Hematopoietic multipotent progenitor cell (in vitro differentiated cells): ENCODE measurements at regions not wholly inside any gene's neighbourhood (a gene's known extent, or its start where the extent isn't known, plus 50 kb on each side); places are given as distances from the start of the nearest gene placed in this dataset.
"Not testable (repeated sequence)": the region's sequence is repeated elsewhere in the genome, so short reads cannot be mapped to it uniquely, and the experiment has no call there.

ENCODE experiments used
- DNase-seq, 3 donors: peaks; one replicate each; pipeline ENCODE4 v3.0.0-alpha.2; 2011 to 2015; ENCODE audit warnings: low read depth in 2 of 3, low spot score in 2 of 3

DNA sequence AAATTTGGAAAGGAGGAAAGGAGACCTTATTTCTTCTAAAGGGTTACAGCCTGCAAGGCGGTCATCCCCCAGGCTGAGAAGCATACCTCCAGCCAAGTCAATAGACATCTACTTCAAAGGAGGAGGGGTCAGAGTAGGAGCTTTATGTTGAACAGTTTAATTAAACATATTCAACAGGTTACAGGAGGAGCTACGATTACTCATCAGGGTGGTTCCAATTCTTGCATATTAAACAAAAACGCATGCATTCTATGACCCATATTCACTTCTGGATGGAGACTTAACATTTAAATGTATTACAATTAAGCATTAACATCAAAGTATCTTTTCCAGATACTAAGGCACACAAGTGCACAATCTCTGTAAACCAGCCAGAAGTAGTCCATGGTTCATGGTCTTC, 1955.0 kb downstream of the PCDH9 start:
- DNase-seq = no peak

DNA sequence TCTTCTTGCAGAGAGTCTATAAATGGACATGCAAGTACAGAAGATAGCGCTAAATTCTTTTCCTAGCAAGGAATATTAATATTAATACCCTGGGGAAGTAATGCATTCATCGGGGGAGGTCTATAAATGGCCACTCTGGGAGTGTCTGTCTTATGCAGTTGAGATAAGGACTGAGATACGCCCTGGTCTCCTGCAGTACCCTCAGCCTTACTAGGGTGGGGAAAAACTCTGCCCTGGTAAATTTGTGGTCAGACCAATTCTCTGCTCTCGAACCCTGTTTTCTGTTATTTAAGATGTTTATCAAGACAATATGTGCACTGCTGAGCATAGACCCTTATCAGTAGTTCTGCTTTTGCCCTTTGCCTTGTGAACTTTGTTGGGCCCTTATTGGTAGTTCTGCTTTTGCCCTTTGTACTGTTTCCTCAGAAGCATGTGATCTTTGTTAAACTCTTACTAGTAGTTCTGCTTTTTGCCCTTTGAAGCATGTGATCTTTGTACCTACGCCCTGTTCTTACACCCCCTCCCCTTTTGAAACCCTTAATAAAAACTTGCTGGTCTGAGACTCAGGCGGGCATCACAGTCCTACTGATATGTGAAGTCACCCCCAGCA, 1956.2 kb downstream of the PCDH9 start:
- DNase-seq = not testable (repeated sequence)

DNA sequence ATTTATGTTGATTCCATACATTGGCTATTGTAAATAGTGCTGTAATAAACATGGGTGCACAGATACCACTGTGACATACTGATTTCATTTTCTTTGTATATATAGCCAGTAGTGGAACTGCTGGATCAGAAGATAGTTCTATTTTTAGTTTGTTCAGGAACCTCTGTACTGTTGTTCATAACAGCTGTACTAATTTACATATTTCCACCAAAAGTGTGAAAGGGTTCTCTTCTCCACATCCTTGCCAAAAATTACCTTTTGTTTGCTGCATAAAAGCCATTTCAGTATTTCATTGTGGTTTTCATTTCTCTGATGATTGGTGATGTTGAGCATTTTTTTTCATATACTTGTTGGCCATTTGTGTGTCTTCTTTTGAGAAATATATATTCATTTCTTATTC, 1962.1 kb downstream of the PCDH9 start:
- DNase-seq = no peak

DNA sequence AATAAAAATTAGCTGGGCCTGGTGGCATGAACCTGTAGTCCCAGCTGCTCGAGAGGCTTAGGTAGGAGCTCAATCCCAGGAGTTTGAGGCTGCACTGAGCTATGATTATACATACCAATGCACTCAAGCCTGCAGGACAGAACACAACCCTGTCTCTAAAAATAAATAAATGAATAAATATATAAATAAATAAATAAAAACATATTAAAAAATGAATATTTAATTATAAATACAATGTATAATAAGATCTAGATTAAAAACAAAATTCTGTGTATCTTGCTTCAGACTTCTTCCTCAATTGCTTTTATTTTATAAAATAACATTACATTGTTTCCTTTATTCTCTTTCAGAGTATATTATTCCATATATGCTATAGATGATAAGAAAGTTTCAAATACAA, 1964.1 kb downstream of the PCDH9 start:
- DNase-seq = no peak

DNA sequence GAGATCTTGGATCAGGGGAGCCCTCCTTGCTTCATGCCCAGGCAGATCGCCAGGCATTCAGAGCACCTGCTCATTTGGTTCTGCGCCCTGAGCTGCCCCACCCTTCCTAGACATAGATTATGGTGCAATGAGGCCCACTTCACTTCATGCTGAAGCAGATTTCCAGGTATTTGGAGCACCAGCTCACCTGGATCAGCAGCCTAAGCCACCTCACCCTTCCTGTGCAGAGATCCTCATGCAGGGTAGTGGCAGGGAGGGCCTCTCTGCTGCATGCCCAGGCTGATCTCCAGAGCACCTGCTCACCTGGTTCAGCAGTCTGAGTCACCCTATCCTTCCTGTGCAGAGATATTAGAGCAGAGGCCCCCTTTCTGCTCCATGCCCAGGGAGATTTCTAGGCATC, 1966.1 kb downstream of the PCDH9 start:
- no peak for DNase-seq

DNA sequence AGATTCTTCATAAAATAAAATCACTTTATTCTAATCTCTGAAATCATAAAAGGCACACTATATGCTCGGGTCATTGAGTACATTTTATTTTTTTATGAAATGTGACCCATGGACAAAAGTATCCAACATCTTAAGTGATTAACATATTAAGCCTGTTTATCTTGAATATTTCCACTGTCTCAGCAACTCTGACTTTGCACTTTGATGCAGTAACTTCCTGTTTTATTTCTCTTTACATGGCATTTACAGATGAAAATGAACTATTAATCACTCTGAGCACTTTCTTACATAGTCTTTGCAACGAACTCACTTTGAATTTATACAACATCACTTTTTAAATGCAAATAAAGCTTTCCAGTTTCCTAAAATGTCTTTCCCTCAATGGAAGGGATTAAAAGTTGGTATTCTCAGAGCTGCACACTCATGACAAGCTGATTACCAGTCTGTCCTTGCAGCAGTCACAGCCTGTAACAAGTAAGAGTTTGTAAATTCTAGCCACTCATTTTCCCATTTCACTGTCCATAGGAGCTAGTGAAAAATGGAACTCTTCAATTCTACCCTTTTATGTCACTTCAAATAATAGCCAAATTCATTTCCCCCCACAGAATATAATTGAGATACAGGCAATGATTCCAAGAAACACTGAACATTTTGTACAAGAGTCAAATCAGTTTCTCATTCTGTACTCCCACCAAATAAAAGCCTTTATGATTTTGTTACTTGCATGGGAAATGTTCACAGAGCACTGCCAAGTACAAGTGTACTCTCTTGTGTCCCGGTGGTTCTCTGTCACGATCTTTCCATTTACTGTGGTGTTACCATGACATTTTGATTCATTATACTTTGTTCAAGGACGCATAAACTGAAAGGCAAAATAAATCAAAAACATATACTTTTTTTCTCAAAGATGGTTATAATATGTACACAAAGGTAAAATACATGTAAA, 1968.9 kb downstream of the PCDH9 start:
- peak in 2 of 3 donors; percentile 27 to 73 for DNase-seq

DNA sequence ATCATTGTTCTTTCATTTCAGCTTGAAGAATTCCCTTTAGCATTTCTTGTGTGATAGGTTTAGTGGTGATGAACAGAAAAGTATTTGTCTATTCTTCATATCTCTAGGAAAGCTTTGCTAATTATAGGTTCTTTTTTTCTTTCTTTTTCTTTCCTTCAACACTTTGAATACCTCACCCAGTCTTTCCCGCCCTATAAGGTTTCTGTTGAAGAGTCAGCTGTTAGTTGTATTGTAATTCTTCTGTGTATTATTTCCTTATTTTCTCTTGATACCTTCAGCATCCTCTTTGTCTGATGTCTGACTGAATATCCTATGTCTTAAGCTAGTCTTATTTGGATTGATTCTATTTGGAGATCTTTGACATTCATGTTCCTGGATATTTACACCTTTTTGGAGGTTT, 1989.4 kb downstream of the PCDH9 start:
- DNase-seq = no peak

DNA sequence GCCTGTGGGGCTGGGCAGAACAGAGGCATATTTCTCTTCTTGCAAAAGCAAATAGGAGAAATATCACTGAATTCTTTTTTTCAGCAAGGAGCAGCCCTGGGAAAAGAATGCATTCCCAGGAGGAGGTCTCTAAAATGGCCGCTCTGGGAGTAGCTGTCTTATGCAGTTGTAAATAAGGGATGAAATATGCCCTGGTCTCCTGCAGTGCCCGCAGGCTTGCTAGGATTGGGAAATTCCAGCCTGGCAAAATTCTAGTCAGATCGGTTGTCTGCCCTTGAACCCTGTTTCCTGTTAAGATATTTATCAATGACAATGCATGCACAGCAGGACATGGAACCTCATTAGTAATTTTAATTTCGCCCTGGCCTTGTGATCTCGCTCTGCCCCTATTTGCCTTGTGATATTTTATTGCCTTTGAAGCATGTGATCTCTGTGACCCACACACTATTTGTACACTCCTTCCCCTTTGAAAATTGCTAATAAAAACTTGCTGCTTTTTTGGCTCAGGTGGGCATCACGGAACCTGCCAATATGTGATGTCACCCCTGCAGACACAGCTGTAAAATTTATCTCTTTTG, 1993.2 kb downstream of the PCDH9 start:
- DNase-seq = no peak

DNA sequence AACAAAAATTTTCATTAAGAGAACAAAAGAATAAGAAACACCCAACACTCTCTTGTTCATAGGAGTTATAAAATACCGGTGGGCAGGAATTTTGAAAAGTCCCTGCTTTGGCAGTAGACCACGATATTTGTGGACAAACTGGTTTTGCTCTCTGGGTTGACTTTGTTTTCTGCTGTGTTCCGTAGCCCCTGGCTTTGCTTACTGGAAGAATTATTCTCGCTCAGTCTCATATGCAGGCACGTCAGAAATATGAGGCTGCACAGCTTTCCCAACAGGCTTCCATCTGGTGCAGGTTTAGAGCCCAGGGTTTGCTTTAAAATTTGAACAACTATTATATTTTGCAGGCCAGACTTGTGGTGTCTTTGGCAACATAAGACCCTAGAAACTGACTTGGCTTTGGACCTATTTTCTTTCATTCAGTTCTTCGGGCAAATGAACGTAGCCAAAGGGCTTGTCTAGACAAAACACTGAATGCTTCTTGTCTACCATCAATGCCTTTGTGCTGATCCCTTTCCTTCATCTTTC, 2012.6 kb downstream of the PCDH9 start:
- DNase-seq = no peak

DNA sequence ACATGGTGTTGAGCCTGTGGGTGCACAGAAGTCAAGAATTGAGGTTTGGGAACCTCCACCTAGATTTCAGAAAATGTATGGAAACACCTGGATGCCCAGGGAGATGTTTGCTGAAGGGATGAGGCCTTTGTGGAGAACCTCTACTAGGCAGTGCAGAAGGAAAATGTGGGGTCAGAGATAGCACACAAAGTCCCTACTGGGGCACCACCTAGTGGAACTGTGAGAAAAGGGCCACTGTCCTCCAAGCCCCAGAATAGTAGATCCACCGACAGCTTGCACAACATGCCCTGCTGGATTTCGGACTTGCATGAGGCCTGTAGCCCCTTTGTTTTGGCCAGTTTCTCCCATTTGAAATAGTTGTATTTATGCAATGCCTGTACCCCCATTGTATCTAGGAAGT, 2027.3 kb downstream of the PCDH9 start:
- not testable (repeated sequence) for DNase-seq

DNA sequence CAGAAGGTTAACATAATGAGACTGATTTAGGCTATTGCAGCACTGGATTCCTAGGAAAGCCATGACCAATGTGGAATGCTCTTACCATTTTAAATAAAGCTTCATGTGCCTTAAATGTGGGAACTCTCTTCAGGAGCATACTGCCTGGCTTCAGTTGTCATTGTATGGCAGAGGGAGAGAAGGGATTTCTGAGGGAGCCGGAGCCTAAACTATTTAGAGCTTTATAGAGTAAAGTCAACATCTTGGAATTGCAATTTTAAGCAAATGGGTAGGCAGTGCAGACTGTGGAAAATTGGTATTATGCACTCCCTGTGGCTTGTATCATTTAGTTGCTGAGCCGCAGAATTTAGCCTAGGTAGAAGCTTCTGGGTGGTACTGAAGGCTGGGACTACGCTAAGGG, 2041.4 kb downstream of the PCDH9 start:
- DNase-seq = no peak

DNA sequence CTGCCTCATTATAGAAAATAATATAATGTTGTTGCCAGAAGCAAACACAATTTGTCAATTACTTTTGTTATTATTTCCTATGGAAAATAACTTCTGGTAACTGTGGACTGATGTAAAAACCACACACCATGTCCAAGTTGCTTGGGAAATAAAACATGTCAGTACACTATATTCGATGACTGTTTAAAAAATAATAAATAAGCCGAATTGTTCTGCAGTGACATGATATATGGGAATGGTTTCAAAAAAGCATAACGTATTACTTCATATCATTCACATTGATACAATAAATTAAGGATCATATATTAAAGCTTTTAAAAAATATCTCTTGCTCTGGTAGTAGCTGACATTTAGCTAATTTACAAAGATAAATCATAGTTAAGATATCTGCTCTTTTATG, 2062.1 kb downstream of the PCDH9 start:
- no peak for DNase-seq

DNA sequence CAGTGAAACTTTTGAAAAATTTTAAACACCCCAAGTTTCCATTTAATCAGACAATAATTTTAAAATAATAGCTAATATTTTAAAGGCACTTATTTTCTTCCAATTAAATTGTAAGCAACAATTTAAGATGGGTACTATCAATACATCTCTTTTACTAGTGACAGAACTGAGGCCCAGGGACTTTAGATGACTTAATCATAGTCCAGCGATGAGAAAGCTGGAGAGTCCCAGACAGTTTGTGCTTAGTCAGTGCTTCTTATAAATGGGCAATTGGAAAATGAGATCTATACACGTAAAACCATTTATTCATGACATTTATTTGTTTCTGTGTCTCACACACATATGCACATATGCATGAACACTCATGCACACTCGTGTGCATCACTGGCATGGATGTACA, 2063.5 kb downstream of the PCDH9 start:
- DNase-seq = no peak

DNA sequence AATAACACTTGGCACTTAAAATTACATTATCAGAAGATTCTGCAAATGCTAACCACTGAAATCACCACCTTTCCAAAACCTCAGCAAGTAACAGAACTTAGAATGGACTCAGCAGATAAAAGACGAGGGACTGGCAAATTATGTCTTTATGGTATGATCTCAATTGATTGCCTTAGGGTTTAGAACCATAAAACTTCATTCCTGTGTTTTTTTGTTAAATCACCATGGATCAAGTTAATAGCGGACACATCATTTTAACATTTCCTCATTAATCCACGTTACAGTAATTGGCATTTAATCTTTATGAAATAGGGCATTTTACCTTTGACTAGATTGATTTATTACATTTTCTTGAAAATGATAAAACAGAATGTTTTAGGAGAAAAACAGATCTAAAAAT, 2070.3 kb downstream of the PCDH9 start:
- no peak for DNase-seq

DNA sequence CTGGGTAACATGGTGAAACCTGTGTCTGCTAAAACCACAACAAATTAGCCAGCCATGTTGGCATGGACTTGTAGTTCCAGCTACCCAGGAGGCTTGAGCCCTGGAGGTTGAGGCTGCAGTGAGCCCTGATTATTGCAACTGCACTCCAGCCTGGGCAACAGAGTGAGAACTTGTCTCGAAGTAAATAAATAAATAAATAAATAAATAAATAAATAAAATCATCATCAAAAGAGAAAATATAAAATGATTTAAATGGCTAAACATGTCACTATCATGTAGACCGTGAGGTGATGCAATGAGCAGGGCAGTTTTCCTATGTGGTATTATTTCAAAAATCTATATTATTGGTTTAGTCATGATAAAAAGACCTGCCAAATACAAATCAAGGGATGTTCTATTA, 2074.3 kb downstream of the PCDH9 start:
- no peak for DNase-seq

DNA sequence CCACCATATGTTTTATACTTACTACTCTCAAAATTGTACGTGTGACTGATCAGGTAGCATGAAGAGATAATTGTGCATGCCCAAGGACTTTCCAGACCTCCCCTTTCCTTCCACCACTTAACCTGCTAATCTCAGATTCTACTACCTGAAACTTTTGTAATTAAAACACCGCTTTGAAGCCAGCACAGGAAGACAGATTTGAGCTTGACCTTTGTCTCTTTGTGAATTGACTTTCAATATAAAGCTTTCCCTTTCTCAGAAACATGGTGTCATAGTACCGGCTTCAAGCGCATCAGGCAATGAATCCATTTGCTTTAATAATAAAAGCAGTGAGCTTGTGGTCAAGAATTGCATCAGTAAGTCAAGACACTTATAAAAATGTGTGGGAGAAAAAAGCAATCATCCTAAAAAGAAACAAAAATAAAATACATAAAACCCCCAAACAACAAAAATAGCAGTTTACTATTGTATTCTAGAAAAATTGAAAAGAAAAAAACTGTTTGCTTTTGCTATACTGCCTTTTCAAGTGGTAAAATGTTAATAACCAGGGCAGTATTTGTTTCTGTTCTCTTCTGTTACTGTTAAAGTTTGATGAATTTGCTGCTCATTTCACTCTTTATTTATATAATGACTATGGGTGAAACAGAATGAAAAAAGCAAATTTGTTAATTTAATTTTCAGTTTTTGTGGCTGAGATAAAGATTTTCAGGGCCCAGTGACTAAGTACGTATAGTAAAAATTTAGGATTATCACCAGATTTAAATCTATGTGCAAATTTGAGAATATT, 2075.3 kb downstream of the PCDH9 start:
- DNase-seq = no peak

DNA sequence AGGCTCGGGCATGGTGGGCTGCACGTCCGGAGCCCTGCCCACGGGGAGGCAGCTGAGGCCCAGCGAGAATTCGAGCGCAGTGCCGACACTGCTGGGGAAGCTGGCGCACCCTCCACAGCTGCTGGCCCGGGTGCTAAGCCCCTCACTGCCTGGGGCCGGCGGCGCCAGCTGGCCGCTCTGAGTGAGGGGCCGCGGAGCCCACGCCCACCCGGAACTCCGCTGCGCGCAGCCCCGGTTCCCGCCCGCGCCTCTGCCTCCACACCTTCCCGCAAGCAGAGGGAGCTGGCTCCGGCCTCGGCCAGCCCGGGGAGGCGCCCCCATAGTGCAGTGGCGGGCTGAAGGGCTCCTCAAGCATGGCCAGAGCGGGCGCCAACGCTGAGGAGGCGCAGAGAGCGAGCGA, 2080.4 kb downstream of the PCDH9 start:
- no peak for DNase-seq

DNA sequence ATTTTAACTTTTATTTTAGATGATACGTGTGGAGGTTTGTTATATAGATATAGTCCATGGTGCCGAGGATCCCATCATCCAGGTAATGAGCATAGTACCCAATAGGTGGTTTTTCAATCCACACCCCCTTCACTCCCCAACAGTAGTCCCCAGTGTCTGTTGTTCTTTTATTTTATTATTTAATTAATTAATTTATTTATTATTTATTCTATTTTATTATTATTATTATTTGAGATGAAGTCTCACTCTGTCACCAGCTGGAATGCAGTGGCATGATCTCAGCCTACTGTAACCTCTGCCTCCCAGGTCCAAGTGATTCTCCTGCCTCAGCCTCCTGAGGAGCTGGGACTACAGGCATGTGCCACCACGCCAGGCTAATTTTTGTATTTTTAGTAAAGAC, 2086.2 kb downstream of the PCDH9 start:
- no peak for DNase-seq

DNA sequence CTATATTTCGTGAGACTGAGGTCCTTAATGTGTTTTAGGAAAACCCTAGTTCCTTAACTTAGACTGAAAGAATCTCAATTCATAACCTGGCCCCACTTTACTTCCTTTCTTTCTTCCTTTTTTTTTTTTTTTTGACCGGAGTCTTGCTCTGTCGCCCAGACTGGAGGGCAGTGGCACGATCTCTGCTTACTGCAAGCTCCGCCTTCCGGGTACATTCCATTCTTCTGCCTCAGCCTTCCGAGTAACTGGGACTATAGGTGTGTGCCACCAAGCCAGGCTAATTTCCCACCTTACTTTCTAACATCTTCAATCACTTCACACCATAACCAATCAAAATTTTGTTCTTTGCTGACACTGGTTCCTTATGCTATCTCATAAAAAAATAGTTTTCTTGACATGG, 2097.0 kb downstream of the PCDH9 start:
- no peak for DNase-seq

DNA sequence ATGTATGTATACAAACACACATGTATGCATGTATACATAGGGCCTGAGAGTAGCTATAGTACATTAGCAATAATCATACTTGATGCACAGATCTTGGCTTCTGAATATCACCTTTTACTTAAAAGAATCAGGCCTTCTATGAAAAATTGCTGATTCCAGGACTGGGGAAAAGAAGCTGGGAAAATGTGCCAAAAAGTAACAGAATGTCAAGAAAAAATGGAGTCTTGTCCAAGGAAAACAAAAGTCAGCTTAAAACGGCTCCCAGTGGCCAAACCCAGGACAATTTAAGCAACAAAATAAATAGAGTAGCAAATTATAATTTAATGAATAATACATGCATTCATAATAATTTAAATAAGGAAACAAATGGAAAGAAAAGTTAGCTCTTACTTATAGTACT, 2104.9 kb downstream of the PCDH9 start:
- no peak for DNase-seq

DNA sequence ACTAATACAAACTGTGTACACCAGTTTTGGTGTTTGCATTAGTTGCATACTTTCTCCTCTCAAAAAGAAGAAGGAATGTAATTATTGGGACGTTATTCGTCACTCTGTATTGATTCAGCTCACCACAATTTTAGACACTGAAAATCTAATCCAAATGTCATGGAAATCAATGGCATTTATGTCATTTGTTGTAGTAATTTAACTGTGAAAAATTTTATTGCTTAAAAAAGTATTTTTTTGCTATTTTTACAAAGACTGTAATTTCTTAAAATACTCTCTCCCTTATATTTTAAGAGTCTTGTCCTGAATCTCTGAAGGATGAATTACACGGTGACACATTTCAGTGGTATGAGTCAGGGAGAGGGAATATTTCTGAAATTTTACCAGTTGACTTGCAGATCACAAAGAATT, 2117.6 kb downstream of the PCDH9 start:
- no peak for DNase-seq
